H9 (cell line): ENCODE measurements at regions not wholly inside any gene's neighbourhood (a gene's known extent, or its start where the extent isn't known, plus 50 kb on each side); places are given as distances from the start of the nearest gene placed in this dataset.

Source experiments
- DNase-seq: peaks from one replicate; pipeline ENCODE4 v3.0.0-alpha.2; 2017
- H2AFZ ChIP-seq: one replicate; pipeline ENCODE4 v1.6.1; 2013; ENCODE audit warnings: mild to moderate bottlenecking, low read length, control low read depth, moderate library complexity
- H2AK5ac ChIP-seq: 2 replicates; pipeline ENCODE4 v1.6.1; 2013; ENCODE audit warnings: low read length, control low read depth, mixed read lengths; ENCODE audit not compliant: insufficient read length
- H2BK120ac ChIP-seq: one replicate; pipeline ENCODE4 v1.6.1; 2013; ENCODE audit warnings: low read depth, mild to moderate bottlenecking, low read length, control low read depth, inconsistent platforms; ENCODE audit not compliant: poor library complexity, severe bottlenecking
- H2BK12ac ChIP-seq: 2 replicates; pipeline ENCODE4 v1.6.1; 2013; ENCODE audit warnings: low read length, control low read depth, mixed read lengths, low read depth; ENCODE audit not compliant: insufficient read length
- H2BK15ac ChIP-seq: 2 replicates; pipeline ENCODE4 v1.6.1; 2013; ENCODE audit warnings: low read depth, low read length, control low read depth
- H2BK20ac ChIP-seq: one replicate; pipeline ENCODE4 v1.6.1; 2013; ENCODE audit warnings: low read depth, mild to moderate bottlenecking, low read length, control low read depth, inconsistent platforms; ENCODE audit not compliant: poor library complexity, severe bottlenecking
- H2BK5ac ChIP-seq: 2 replicates; pipeline ENCODE4 v1.6.1; 2013; ENCODE audit warnings: low read length, control low read depth, mixed read lengths; ENCODE audit not compliant: insufficient read length
- H3K14ac ChIP-seq: 2 replicates; pipeline ENCODE4 v1.6.1; 2013; ENCODE audit warnings: low read length, control low read depth; ENCODE audit not compliant: insufficient read depth
- H3K18ac ChIP-seq: 2 replicates; pipeline ENCODE4 v1.6.1; 2013; ENCODE audit warnings: low read depth, mild to moderate bottlenecking, mixed read lengths, low read length, control low read depth; ENCODE audit not compliant: insufficient read length
- H3K23ac ChIP-seq: 2 replicates; pipeline ENCODE4 v1.6.1; 2013; ENCODE audit warnings: low read length, control low read depth, mixed read lengths, low read depth; ENCODE audit not compliant: insufficient read length
- H3K23me2 ChIP-seq: 2 replicates; pipeline ENCODE4 v1.6.1; 2013; ENCODE audit warnings: low read depth, mild to moderate bottlenecking, mixed read lengths, low read length, control low read depth; ENCODE audit not compliant: insufficient read length, poor library complexity, severe bottlenecking
- H3K27ac ChIP-seq: 2 replicates; pipeline ENCODE4 v1.5.1; 2013; ENCODE audit warnings: low read length, control low read depth, mixed read lengths, low read depth; ENCODE audit not compliant: insufficient read length
- H3K27me3 ChIP-seq: 2 replicates; pipeline ENCODE4 v1.6.1; 2013; ENCODE audit warnings: low read length, control low read depth, inconsistent platforms; ENCODE audit not compliant: insufficient read depth
- H3K4ac ChIP-seq: 2 replicates; pipeline ENCODE4 v1.6.1; 2013; ENCODE audit warnings: low read depth, mild to moderate bottlenecking, control low read depth, inconsistent platforms, low read length, moderate library complexity
- H3K4me1 ChIP-seq: 2 replicates; pipeline ENCODE4 v1.6.1; 2013; ENCODE audit warnings: low read length, control low read depth, inconsistent platforms; ENCODE audit not compliant: insufficient read depth
- H3K4me2 ChIP-seq: 2 replicates; pipeline ENCODE4 v1.6.1; 2013; ENCODE audit warnings: low read length, control low read depth, mixed read lengths; ENCODE audit not compliant: insufficient read length, insufficient read depth
- H3K56ac ChIP-seq: 2 replicates; pipeline ENCODE4 v1.6.1; 2013; ENCODE audit warnings: low read depth, mild to moderate bottlenecking, mixed read lengths, low read length, control low read depth; ENCODE audit not compliant: insufficient read length
- H3K79me1 ChIP-seq: 2 replicates; pipeline ENCODE4 v1.6.1; 2013; ENCODE audit warnings: low read depth, mild to moderate bottlenecking, moderate library complexity, low read length, control low read depth, inconsistent platforms; ENCODE audit not compliant: insufficient read depth, poor library complexity, severe bottlenecking
- H3K79me2 ChIP-seq: 2 replicates; pipeline ENCODE4 v1.6.1; 2013; ENCODE audit warnings: low read length, control low read depth, inconsistent platforms; ENCODE audit not compliant: insufficient read depth
- H3K9ac ChIP-seq: 2 replicates; pipeline ENCODE4 v1.6.1; 2013; ENCODE audit warnings: low read length, control low read depth, mixed read lengths; ENCODE audit not compliant: insufficient read length; ENCODE audit errors: extremely low read depth
- H3K9me3 ChIP-seq: one replicate; pipeline ENCODE4 v1.6.1; 2013; ENCODE audit warnings: low read depth, low read length, inconsistent platforms; ENCODE audit not compliant: control insufficient read depth
- H3T11ph ChIP-seq: one replicate; pipeline ENCODE4 v1.6.1; 2013; ENCODE audit warnings: mild to moderate bottlenecking, low read length, control low read depth, inconsistent platforms
- H4K20me1 ChIP-seq: one replicate; pipeline ENCODE4 v1.6.1; 2013; ENCODE audit not compliant: control insufficient read depth, insufficient read length, insufficient read depth
- H4K5ac ChIP-seq: 2 replicates; pipeline ENCODE4 v1.6.1; 2013; ENCODE audit warnings: low read depth, mild to moderate bottlenecking, mixed read lengths, low read length, control low read depth; ENCODE audit not compliant: insufficient read length
- H4K8ac ChIP-seq: replicated peaks from 2 replicates; pipeline ENCODE4 v1.6.1; 2013; ENCODE audit warnings: low read length, control low read depth, mixed read lengths, low read depth; ENCODE audit not compliant: insufficient read length
- H4K91ac ChIP-seq: 2 replicates; pipeline ENCODE4 v1.6.1; 2013; ENCODE audit warnings: low read depth, mild to moderate bottlenecking, moderate library complexity, mixed read lengths, low read length, control low read depth; ENCODE audit not compliant: insufficient read length
- H3K27ac Mint-ChIP-seq, 3 experiments: 2 replicates in 2 of 3; 3 replicates in 1 of 3; pipeline ENCODE4 v1.8.0; 2020 to 2021; ENCODE audit warnings: mixed read lengths in 3 of 3, mild to moderate bottlenecking in 1 of 3, moderate library complexity in 1 of 3
- H3K27me3 Mint-ChIP-seq: 2 replicates; pipeline ENCODE4 v1.8.0; 2021; ENCODE audit warnings: low read depth, mild to moderate bottlenecking, moderate library complexity, mixed read lengths
- H3K36me3 Mint-ChIP-seq, 3 experiments: 2 replicates in 2 of 3; 3 replicates in 1 of 3; pipeline ENCODE4 v1.8.0; 2020 to 2021; ENCODE audit warnings: low read depth in 3 of 3, mixed read lengths in 3 of 3; ENCODE audit not compliant: insufficient read depth in 1 of 3
- H3K4me1 Mint-ChIP-seq, 2 experiments: 2 replicates each; pipeline ENCODE4 v1.8.0; 2020; ENCODE audit warnings: mixed read lengths in 2 of 2
- H3K4me3 Mint-ChIP-seq, 2 experiments: 2 replicates in 1 of 2; 3 replicates in 1 of 2; pipeline ENCODE4 v1.8.0; 2020 to 2021; ENCODE audit warnings: mild to moderate bottlenecking in 2 of 2, mixed read lengths in 2 of 2, moderate library complexity in 1 of 2
- H3K9me3 Mint-ChIP-seq, 2 experiments: 2 replicates in 1 of 2; 3 replicates in 1 of 2; pipeline ENCODE4 v1.8.0; 2020; ENCODE audit warnings: mild to moderate bottlenecking in 2 of 2, mixed read lengths in 2 of 2, moderate library complexity in 1 of 2
- CTCF ChIP-seq: fragments of 200-600 bp; sonication (generic); conservative IDR thresholded peaks from 3 replicates; pipeline ENCODE4 v1.8.0; 2021; ENCODE audit warnings: antibody characterized with exemption, mild to moderate bottlenecking
- WGBS: extraction: QIAGEN DNeasy Blood & Tissue Kit; methylation state at CpG from one replicate; pipeline ENCODE4 v1.1.7; 2013; ENCODE audit warnings: missing lambda C conversion rate, low lambda C conversion rate, mixed read lengths; ENCODE audit not compliant: insufficient read length; ENCODE audit errors: extremely low coverage; 5-methylcytosine and 5-hydroxymethylcytosine counted together

- no CpG with 5 or more reads among the region's 3 CpGs for WGBS
- Histone ChIP-seq H3K4me1 (no peaks in the 10 kb centered on the region; the same call in 1 of the 2 replicates), H3K23ac (no peak overlapping the region), H3K27ac (no peak overlapping the region), H3K9ac (no peak overlapping the region), H4K8ac (no peak overlapping the region), H3K79me1 (no peaks in the 10 kb centered on the region), H3K14ac (no peak overlapping the region), H3K79me2 (no peaks in the 10 kb centered on the region), H4K5ac (no peak overlapping the region), H2BK120ac (no peak overlapping the region), H3K4ac (no peak overlapping the region), H3K27me3 (no peaks in the 10 kb centered on the region), H4K91ac (no peak overlapping the region), H2AK5ac (no peak overlapping the region), H2AFZ (no peak overlapping the region), H3K9me3 (no peaks in the 10 kb centered on the region), H2BK15ac (no peak overlapping the region), H4K20me1 (no peaks in the 10 kb centered on the region), H3K4me2 (no peak overlapping the region), H3K56ac (no peak overlapping the region), H3T11ph (no peak overlapping the region), H3K18ac (no peak overlapping the region), H2BK20ac (no peak overlapping the region), H2BK5ac (no peak overlapping the region), H2BK12ac (no peak overlapping the region), H3K23me2 (no peaks in the 10 kb centered on the region)
- peaks cover 0 to 1% (median 0%) of the 10 kb centered on the region in 3 experiments; a peak in 2 of 7 replicates for H3K36me3 Mint-ChIP-seq
- no peak for DNase-seq
- H3K9me3 Mint-ChIP-seq: peaks cover 3 to 7% of the 10 kb centered on the region in 2 experiments; a peak in 2 of 5 replicates
- peaks cover 6 to 7% of the 10 kb centered on the region in 2 experiments for H3K4me1 Mint-ChIP-seq
- no peak overlapping the region for H3K4me3 Mint-ChIP-seq
- no peak for TF ChIP-seq CTCF
- no peak overlapping the region for H3K27ac Mint-ChIP-seq
- H3K27me3 Mint-ChIP-seq: peaks cover 4% of the 10 kb centered on the region
Measured at GRCh38 chr18:45510656-45511055, 104.6 kb upstream of the SLC14A2 start.
